ENCODE measurements at regions not wholly inside any gene's neighbourhood (a gene's known extent, or its start where the extent isn't known, plus 50 kb on each side); places are given as distances from the start of the nearest gene placed in this dataset.

DNA sequence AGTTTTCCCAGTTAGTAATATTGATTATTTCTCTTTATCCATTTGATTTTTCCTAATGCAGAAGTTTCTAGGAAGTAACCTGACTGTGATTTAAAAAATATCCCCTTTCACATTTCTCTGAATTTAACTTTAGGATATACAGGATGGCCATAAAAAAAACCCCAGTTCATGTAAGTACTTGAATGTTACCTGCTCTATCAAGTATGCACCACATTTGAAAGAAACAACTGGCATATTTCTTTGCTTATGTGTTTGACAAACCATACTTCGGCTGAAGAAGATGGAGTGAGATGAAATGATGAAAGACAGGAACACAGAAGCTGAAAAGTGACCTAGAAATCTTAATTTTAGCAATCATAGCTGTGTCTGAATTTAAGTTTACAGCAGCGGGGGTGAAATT, 374.0 kb upstream of the NOX3 start:
- ATAC-seq, result no peak
- no peaks in the 10 kb centered on the region for H3K27me3 ChIP-seq (ENCODE audit: insufficient read depth, low read length)
- TF ChIP-seq SP1 (IDR thresholded peaks at IDR 0.05; ENCODE audit: low read depth) (no peak), SRF (IDR thresholded peaks at IDR 0.05; ENCODE audit: low read depth) (no peak), CBX3 (IDR thresholded peaks at IDR 0.05; ENCODE audit: low read depth) (no peak), POLR2A (IDR thresholded peaks at IDR 0.05; ENCODE audit: borderline replicate concordance, extremely low read depth, insufficient read depth, insufficient read length) (no peak), ZFX (IDR thresholded peaks at IDR 0.05) (no peak), POLR2AphosphoS5 (IDR thresholded peaks at IDR 0.05; ENCODE audit: low read depth, low read length) (no peak), TCF7L2 (IDR thresholded peaks at IDR 0.05; ENCODE audit: borderline replicate concordance, extremely low read depth, insufficient read depth, insufficient read length) (no peak), CEBPB (IDR thresholded peaks at IDR 0.05; ENCODE audit: low read depth) (no peak), RAD21 (IDR thresholded peaks at IDR 0.05; ENCODE audit: low read depth) (no peak), JUND (IDR thresholded peaks at IDR 0.05) (no peak)
- TF ChIP-seq, protein P1, sequence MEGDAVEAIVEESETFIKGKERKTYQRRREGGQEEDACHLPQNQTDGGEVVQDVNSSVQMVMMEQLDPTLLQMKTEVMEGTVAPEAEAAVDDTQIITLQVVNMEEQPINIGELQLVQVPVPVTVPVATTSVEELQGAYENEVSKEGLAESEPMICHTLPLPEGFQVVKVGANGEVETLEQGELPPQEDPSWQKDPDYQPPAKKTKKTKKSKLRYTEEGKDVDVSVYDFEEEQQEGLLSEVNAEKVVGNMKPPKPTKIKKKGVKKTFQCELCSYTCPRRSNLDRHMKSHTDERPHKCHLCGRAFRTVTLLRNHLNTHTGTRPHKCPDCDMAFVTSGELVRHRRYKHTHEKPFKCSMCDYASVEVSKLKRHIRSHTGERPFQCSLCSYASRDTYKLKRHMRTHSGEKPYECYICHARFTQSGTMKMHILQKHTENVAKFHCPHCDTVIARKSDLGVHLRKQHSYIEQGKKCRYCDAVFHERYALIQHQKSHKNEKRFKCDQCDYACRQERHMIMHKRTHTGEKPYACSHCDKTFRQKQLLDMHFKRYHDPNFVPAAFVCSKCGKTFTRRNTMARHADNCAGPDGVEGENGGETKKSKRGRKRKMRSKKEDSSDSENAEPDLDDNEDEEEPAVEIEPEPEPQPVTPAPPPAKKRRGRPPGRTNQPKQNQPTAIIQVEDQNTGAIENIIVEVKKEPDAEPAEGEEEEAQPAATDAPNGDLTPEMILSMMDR (IDR thresholded peaks at IDR 0.05 in 2 of 3, conservative IDR thresholded peaks at IDR 0.05 in 1 of 3; ENCODE audit: borderline replicate concordance in 1 of 3, insufficient read depth in 1 of 3, low read depth in 2 of 3, low read length in 2 of 3), result no peak
- TF ChIP-seq, protein P2, sequence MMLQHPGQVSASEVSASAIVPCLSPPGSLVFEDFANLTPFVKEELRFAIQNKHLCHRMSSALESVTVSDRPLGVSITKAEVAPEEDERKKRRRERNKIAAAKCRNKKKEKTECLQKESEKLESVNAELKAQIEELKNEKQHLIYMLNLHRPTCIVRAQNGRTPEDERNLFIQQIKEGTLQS (IDR thresholded peaks at IDR 0.05), result no peak
- no peaks in the 10 kb centered on the region for H3K36me3 ChIP-seq (ENCODE audit: control insufficient read depth in 1 of 2, insufficient read depth in 2 of 2, low read length in 2 of 2)
- no peaks in the 10 kb centered on the region for H4K20me1 ChIP-seq (ENCODE audit: insufficient read depth)
- DNase-seq (ENCODE audit: low read depth, low spot score), result no peak
- CTCF ChIA-PET, result no interaction called here
- POLR2A ChIA-PET, result no interaction called here
- H3K9ac ChIP-seq (ENCODE audit: low read length), result no peak overlapping the region
- H3K4me2 ChIP-seq (ENCODE audit: low read length), result no peak overlapping the region
- no peaks in the 10 kb centered on the region for H3K4me1 ChIP-seq (ENCODE audit: control insufficient read depth in 1 of 2, insufficient read depth in 2 of 2, low read length in 2 of 2)
- H3K27ac ChIP-seq (ENCODE audit: low read depth, low read length), result no peak overlapping the region
- no peaks in the 10 kb centered on the region for H3K9me3 ChIP-seq (ENCODE audit: control insufficient read depth in 1 of 2, insufficient read depth in 1 of 2, low read depth in 1 of 2, low read length in 2 of 2)
- no peaks in the 10 kb centered on the region for H3K9me2 ChIP-seq (ENCODE audit: insufficient read depth)
- no peaks in the 10 kb centered on the region for H3K79me2 ChIP-seq (ENCODE audit: insufficient read depth, low read length)
- BruUV-seq (replicated peaks), result no TSS peak
- H2AFZ ChIP-seq (ENCODE audit: low read depth, low read length, poor library complexity, severe bottlenecking), result no peak overlapping the region
- intact Hi-C loops (cut with micrococcal nuclease), result no loop called here
- RAD21 ChIA-PET (ENCODE audit: low non-redundant PET in 1 of 2, low total read pairs in 2 of 2, uncharacterized antibody in 2 of 2, unreplicated experiment in 2 of 2), result no interaction called here
- H3K4me3 ChIP-seq (replicated peaks in 1 of 2; ENCODE audit: low read depth in 1 of 2, low read length in 2 of 2), result no peak overlapping the region
